ENCODE measurements at regions not wholly inside any gene's neighbourhood (a gene's known extent, or its start where the extent isn't known, plus 50 kb on each side); places are given as distances from the start of the nearest gene placed in this dataset.

DNA sequence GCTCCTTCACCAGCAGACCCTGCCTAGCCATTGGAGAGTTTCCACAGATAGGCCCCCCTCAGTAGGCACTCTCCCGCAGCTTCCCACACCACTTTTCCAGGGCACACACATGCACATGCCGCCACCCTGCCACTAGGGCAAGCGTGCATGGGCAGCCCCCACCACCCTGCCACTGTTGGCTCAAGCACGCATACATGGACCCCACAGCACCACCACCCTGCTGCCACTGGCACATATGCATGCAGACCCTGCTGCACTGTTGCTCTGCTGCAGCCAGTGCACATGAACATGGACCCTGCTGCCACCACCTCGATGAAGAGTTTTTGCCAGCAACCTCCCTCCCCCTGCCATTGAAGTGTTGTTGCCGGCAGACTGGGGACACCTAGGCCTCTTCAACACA lies 154.9 kb downstream of the FTCDNL1 start:
- CTCF ChIA-PET, result no interaction called here
- DNase-seq (ENCODE audit: low read depth, low spot score) (no peak), ATAC-seq (no peak)
- in situ Hi-C loops (cut with HindIII; ENCODE audit: low pct_unique_long_range_greater_than_20kb, low sequenced_read_pairs), result no loop called here
- Histone ChIP-seq H3K27ac (ENCODE audit: low read length) (no peak overlapping the region), H3K4me1 (ENCODE audit: control insufficient read depth, insufficient read depth, low read length) (no peaks in the 10 kb centered on the region), H3K36me3 (ENCODE audit: control insufficient read depth, insufficient read depth, low read length) (no peaks in the 10 kb centered on the region), H3K4me3 (ENCODE audit: low read depth in 2 of 2, low read length in 2 of 2) (no peak overlapping the region), H3K27me3 (ENCODE audit: control insufficient read depth, insufficient read depth, low read length) (no peaks in the 10 kb centered on the region), H3K9me3 (ENCODE audit: control insufficient read depth, insufficient read depth, low read depth, low read length) (no peaks in the 10 kb centered on the region)
- intact Hi-C loops (cut with micrococcal nuclease; ENCODE audit: unreplicated experiment), result no loop called here
- no peak for TF ChIP-seq SIN3A (IDR thresholded peaks at IDR 0.05; ENCODE audit: borderline replicate concordance, insufficient read depth, low read depth, low read length)
- no peak for TF ChIP-seq POLR2AphosphoS5 (IDR thresholded peaks at IDR 0.05; ENCODE audit: low read depth, low read length)
- BruUV-seq (replicated peaks), result no TSS peak
- POLR2A ChIA-PET, result no interaction called here

DNA sequence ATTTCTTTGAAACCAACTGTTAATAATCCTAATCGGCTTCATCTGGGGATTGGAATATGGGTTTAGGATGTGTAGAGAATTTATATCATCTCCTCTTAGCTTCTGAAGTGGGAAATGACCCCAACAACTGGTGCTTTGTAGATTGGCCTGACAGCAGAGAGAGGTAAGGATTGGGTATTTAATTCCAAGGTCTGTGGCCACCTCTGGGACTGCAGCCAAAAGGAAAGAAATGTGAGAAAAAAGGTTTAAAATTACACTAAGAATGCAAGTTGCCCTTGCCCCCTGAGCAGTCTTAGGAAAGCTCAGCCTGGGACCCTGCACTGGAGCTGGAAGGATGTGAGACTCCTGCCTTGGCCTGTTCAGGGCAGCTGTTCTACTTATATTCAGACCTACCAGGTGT lies 157.1 kb downstream of the FTCDNL1 start:
- H3K9me3 ChIP-seq (ENCODE audit: control insufficient read depth, insufficient read depth, low read depth, low read length), result no peaks in the 10 kb centered on the region
- no peak overlapping the region for H3K27ac ChIP-seq (ENCODE audit: low read length)
- no TSS peak for BruUV-seq (replicated peaks)
- CTCF ChIA-PET, result interaction anchor here (0.6 kb wide), 1 partner anchor 46 kb away, joined by 3 read pairs; no protein-coding TSS in a partner anchor
- no peaks in the 10 kb centered on the region for H3K36me3 ChIP-seq (ENCODE audit: control insufficient read depth, insufficient read depth, low read length)
- in situ Hi-C loops (cut with HindIII; ENCODE audit: low pct_unique_long_range_greater_than_20kb, low sequenced_read_pairs), result no loop called here
- H3K27me3 ChIP-seq (ENCODE audit: control insufficient read depth, insufficient read depth, low read length), result no peaks in the 10 kb centered on the region
- DNase-seq (ENCODE audit: low read depth, low spot score) (no peak), ATAC-seq (no peak)
- H3K4me3 ChIP-seq (ENCODE audit: low read depth in 2 of 2, low read length in 2 of 2), result no peak overlapping the region
- no peaks in the 10 kb centered on the region for H3K4me1 ChIP-seq (ENCODE audit: control insufficient read depth, insufficient read depth, low read length)
- no peak for TF ChIP-seq TCF7L2 (IDR thresholded peaks at IDR 0.05; ENCODE audit: low read depth, low read length)
- TF ChIP-seq, protein P1, sequence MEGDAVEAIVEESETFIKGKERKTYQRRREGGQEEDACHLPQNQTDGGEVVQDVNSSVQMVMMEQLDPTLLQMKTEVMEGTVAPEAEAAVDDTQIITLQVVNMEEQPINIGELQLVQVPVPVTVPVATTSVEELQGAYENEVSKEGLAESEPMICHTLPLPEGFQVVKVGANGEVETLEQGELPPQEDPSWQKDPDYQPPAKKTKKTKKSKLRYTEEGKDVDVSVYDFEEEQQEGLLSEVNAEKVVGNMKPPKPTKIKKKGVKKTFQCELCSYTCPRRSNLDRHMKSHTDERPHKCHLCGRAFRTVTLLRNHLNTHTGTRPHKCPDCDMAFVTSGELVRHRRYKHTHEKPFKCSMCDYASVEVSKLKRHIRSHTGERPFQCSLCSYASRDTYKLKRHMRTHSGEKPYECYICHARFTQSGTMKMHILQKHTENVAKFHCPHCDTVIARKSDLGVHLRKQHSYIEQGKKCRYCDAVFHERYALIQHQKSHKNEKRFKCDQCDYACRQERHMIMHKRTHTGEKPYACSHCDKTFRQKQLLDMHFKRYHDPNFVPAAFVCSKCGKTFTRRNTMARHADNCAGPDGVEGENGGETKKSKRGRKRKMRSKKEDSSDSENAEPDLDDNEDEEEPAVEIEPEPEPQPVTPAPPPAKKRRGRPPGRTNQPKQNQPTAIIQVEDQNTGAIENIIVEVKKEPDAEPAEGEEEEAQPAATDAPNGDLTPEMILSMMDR (IDR thresholded peaks at IDR 0.05), result no peak
- TF ChIP-seq, protein P2, sequence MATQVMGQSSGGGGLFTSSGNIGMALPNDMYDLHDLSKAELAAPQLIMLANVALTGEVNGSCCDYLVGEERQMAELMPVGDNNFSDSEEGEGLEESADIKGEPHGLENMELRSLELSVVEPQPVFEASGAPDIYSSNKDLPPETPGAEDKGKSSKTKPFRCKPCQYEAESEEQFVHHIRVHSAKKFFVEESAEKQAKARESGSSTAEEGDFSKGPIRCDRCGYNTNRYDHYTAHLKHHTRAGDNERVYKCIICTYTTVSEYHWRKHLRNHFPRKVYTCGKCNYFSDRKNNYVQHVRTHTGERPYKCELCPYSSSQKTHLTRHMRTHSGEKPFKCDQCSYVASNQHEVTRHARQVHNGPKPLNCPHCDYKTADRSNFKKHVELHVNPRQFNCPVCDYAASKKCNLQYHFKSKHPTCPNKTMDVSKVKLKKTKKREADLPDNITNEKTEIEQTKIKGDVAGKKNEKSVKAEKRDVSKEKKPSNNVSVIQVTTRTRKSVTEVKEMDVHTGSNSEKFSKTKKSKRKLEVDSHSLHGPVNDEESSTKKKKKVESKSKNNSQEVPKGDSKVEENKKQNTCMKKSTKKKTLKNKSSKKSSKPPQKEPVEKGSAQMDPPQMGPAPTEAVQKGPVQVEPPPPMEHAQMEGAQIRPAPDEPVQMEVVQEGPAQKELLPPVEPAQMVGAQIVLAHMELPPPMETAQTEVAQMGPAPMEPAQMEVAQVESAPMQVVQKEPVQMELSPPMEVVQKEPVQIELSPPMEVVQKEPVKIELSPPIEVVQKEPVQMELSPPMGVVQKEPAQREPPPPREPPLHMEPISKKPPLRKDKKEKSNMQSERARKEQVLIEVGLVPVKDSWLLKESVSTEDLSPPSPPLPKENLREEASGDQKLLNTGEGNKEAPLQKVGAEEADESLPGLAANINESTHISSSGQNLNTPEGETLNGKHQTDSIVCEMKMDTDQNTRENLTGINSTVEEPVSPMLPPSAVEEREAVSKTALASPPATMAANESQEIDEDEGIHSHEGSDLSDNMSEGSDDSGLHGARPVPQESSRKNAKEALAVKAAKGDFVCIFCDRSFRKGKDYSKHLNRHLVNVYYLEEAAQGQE (IDR thresholded peaks at IDR 0.05; ENCODE audit: insufficient read depth in 1 of 2, low read depth in 2 of 2, low read length in 1 of 2), result no peak
- TF ChIP-seq POLR2AphosphoS5 (IDR thresholded peaks at IDR 0.05; ENCODE audit: low read depth, low read length), result no peak
- TF ChIP-seq SIN3A (IDR thresholded peaks at IDR 0.05; ENCODE audit: borderline replicate concordance, insufficient read depth, low read depth, low read length), result no peak
- POLR2A ChIA-PET, result no interaction called here
- intact Hi-C loops (cut with micrococcal nuclease; ENCODE audit: unreplicated experiment), result no loop called here

DNA sequence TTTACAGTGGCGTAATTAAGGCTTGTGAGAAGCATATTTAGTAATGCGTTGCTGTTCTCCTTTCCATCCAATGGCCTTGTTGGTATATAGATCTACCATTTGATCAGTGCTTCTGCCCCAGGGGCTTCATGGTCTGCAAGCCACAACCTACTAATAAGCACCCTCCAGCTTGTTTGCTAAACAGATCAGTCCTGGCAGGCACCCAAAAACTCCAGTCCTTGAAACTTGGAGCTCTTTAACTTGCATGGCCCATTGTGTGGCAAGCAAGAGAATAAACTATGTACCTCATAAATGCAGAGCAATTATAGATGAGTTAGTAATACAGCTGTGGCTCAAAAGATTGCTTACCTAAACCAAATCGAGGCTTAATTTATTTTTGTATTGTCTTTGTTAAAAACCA lies 158.5 kb downstream of the FTCDNL1 start:
- ChIA-PET CTCF (no interaction called here), POLR2A (no interaction called here)
- Histone ChIP-seq H3K9me3 (ENCODE audit: control insufficient read depth, insufficient read depth, low read depth, low read length) (no peaks in the 10 kb centered on the region), H3K27ac (ENCODE audit: low read length) (no peak overlapping the region), H3K36me3 (ENCODE audit: control insufficient read depth, insufficient read depth, low read length) (no peaks in the 10 kb centered on the region), H3K4me3 (ENCODE audit: low read depth in 2 of 2, low read length in 2 of 2) (no peak overlapping the region), H3K27me3 (ENCODE audit: control insufficient read depth, insufficient read depth, low read length) (no peaks in the 10 kb centered on the region), H3K4me1 (ENCODE audit: control insufficient read depth, insufficient read depth, low read length) (no peaks in the 10 kb centered on the region)
- no TSS peak for BruUV-seq (replicated peaks)
- ATAC-seq (no peak), DNase-seq (ENCODE audit: low read depth, low spot score) (no peak)
- in situ Hi-C loops (cut with HindIII; ENCODE audit: low pct_unique_long_range_greater_than_20kb, low sequenced_read_pairs), result no loop called here
- intact Hi-C loops (cut with micrococcal nuclease; ENCODE audit: unreplicated experiment), result no loop called here
- TF ChIP-seq, protein P2 (IDR thresholded peaks at IDR 0.05; ENCODE audit: insufficient read depth in 1 of 2, low read depth in 2 of 2, low read length in 1 of 2), result no peak
- TF ChIP-seq POLR2AphosphoS5 (IDR thresholded peaks at IDR 0.05; ENCODE audit: low read depth, low read length) (no peak), TCF7L2 (IDR thresholded peaks at IDR 0.05; ENCODE audit: low read depth, low read length) (no peak), SIN3A (IDR thresholded peaks at IDR 0.05; ENCODE audit: borderline replicate concordance, insufficient read depth, low read depth, low read length) (no peak)
- TF ChIP-seq, protein P1 (IDR thresholded peaks at IDR 0.05), result no peak
